Effector memory CD8-positive, alpha-beta T cell (primary cell): ENCODE measurements at regions not wholly inside any gene's neighbourhood (a gene's known extent, or its start where the extent isn't known, plus 50 kb on each side); places are given as distances from the start of the nearest gene placed in this dataset.

Experiments
- ATAC-seq: fragments of 150-1000 bp; cut with Tn5 transposase; replicated peaks from 2 replicates; pipeline ENCODE4 v1.10.0; 2021; ENCODE audit warnings: mild to moderate bottlenecking, moderate library complexity
- DNase-seq, 3 experiments: peaks; one replicate each; pipeline ENCODE4 v3.0.0; 2021
- H3K27ac Mint-ChIP-seq, 2 donors: one replicate each; pipeline ENCODE4 v1.8.0; 2022; ENCODE audit warnings: mild to moderate bottlenecking in 2 of 2, mixed read lengths in 2 of 2, moderate library complexity in 2 of 2
- H3K27me3 Mint-ChIP-seq, 2 donors: one replicate each; pipeline ENCODE4 v1.8.0; 2022; ENCODE audit warnings: mixed read lengths in 2 of 2
- H3K36me3 Mint-ChIP-seq: one replicate; pipeline ENCODE4 v1.8.0; 2022; ENCODE audit warnings: mild to moderate bottlenecking, moderate library complexity, mixed read lengths; ENCODE audit not compliant: insufficient read depth
- H3K4me1 Mint-ChIP-seq, 2 donors: one replicate each; pipeline ENCODE4 v1.8.0; 2022; ENCODE audit warnings: low read depth in 2 of 2, mixed read lengths in 2 of 2
- H3K4me3 Mint-ChIP-seq, 2 donors: one replicate each; pipeline ENCODE4 v1.8.0; 2022; ENCODE audit warnings: mild to moderate bottlenecking in 2 of 2, mixed read lengths in 2 of 2, moderate library complexity in 2 of 2
- H3K9me3 Mint-ChIP-seq, 2 donors: one replicate each; pipeline ENCODE4 v1.8.0; 2022; ENCODE audit warnings: mixed read lengths in 2 of 2

- no peaks in the 10 kb centered on the region for H3K4me1 Mint-ChIP-seq
- ATAC-seq (no peak), DNase-seq (no peak)
- no peaks in the 10 kb centered on the region for H3K36me3 Mint-ChIP-seq
- no peak overlapping the region for H3K27ac Mint-ChIP-seq
- H3K9me3 Mint-ChIP-seq = peaks cover 0 to 2% of the 10 kb centered on the region in 2 donors
- H3K4me3 Mint-ChIP-seq = no peak overlapping the region
- peaks cover 15 to 30% of the 10 kb centered on the region in 2 donors for H3K27me3 Mint-ChIP-seq
These were observed 123.8 kb upstream of the SHB start for GRCh38 chr9:38192731-38193265.

- Mint-ChIP-seq H3K36me3 (no peaks in the 10 kb centered on the region), H3K9me3 (peaks cover 0 to 2% of the 10 kb centered on the region in 2 donors), H3K27me3 (peaks cover 9 to 48% of the 10 kb centered on the region in 2 donors), H3K4me1 (no peaks in the 10 kb centered on the region), H3K4me3 (no peak overlapping the region), H3K27ac (no peak overlapping the region)
- DNase-seq (no peak), ATAC-seq (no peak)
These were observed 117.5 kb upstream of the SHB start for GRCh38 chr9:38186404-38187115.

GRCh38 chr9:38185647-38186403 lies 116.8 kb upstream of the SHB start:
- no peak for ATAC-seq
- no peak overlapping the region for H3K27ac Mint-ChIP-seq
- peaks cover 0 to 2% of the 10 kb centered on the region in 2 donors for H3K9me3 Mint-ChIP-seq
- no peak for DNase-seq
- no peaks in the 10 kb centered on the region for H3K36me3 Mint-ChIP-seq
- H3K27me3 Mint-ChIP-seq = peaks cover 9 to 55% of the 10 kb centered on the region in 2 donors
- no peak overlapping the region for H3K4me3 Mint-ChIP-seq
- peaks cover 0 to 1% of the 10 kb centered on the region in 2 donors for H3K4me1 Mint-ChIP-seq

DNA sequence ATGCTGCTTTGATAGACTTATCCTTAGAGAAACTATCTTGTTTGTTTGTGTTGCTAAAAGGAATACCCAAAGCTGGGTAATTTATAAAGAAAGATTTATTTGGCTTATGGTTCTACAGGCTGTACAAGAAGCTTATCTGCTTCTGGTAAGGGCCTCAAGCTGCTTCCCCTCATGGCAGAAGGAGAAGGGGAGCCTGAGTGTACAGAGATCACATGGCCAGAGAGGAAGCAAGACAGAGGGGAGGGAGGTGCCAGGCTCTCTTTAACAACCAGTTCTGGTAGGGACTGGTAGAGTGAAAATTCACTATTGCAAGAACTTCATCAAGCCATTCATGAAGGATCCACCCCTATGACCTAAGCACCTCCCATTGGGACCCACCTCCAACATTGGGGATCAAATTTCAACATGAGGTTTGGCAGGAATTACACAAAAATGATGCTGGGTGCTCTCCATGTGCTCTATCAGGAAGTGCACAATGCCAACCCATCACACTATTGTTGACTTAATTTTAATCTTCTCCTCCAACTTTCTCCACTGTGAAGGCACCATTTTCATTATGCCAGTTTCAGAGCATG lies 115.1 kb upstream of the SHB start:
- Mint-ChIP-seq H3K9me3 (peaks cover 0 to 2% of the 10 kb centered on the region in 2 donors), H3K27ac (no peak overlapping the region), H3K36me3 (no peaks in the 10 kb centered on the region), H3K4me3 (no peak overlapping the region), H3K27me3 (peaks cover 9 to 69% of the 10 kb centered on the region in 2 donors), H3K4me1 (peaks cover 0 to 2% of the 10 kb centered on the region in 2 donors)
- no peak for DNase-seq
- no peak for ATAC-seq

DNA sequence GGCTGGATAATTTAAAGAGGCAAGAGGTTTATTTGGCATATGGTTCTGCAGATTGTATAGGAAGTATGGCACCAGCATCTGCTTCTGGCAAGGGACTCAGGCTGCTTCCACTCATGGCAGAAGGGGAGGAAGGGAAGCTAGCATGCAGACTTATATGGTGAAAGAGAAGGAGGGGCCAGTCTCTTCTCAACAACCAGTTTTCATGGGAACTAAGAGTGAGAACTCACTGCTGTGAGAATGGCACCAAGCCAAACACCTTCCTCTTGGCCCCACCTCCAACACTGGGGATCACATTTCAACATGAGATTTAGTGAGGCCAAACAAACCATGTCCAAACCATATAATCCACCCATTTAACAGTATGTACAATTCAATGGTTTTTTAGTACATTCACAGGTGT lies 113.3 kb upstream of the SHB start:
- H3K4me1 Mint-ChIP-seq = peaks cover 2 to 3% of the 10 kb centered on the region in 2 donors
- no peak for DNase-seq
- no peak for ATAC-seq
- H3K36me3 Mint-ChIP-seq = no peaks in the 10 kb centered on the region
- H3K9me3 Mint-ChIP-seq = no peaks in the 10 kb centered on the region
- no peak overlapping the region for H3K4me3 Mint-ChIP-seq
- H3K27me3 Mint-ChIP-seq = peaks cover 0 to 65% of the 10 kb centered on the region in 2 donors
- no peak overlapping the region for H3K27ac Mint-ChIP-seq

DNA sequence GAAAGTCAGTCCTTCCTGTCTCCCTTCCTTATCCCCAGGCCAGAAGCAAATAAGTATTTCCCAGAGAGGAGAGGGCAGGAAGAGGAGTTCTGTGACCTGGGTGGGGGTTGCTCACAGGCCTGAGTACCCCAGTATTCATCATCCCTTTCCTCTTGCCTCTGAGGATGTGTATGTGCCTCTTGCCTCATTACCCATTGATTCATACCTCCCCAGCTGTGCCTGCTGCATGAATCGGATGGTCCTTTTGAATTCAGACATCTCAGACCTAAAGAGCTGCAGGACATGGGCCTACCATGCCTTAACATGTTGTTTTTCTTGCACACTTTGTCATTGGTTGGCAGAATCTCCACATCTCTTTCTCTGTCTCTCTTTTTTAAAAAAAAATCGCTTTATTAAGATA lies 112.8 kb upstream of the SHB start:
- peaks cover 0 to 60% of the 10 kb centered on the region in 2 donors for H3K27me3 Mint-ChIP-seq
- no peak overlapping the region for H3K4me3 Mint-ChIP-seq
- ATAC-seq (no peak), DNase-seq (no peak)
- no peak overlapping the region for H3K27ac Mint-ChIP-seq
- no peaks in the 10 kb centered on the region for H3K9me3 Mint-ChIP-seq
- no peaks in the 10 kb centered on the region for H3K36me3 Mint-ChIP-seq
- H3K4me1 Mint-ChIP-seq = peaks cover 2 to 3% of the 10 kb centered on the region in 2 donors

- no peak overlapping the region for H3K27ac Mint-ChIP-seq
- peaks cover 0 to 54% of the 10 kb centered on the region in 2 donors for H3K27me3 Mint-ChIP-seq
- no peak for ATAC-seq
- H3K9me3 Mint-ChIP-seq = no peaks in the 10 kb centered on the region
- H3K36me3 Mint-ChIP-seq = no peaks in the 10 kb centered on the region
- H3K4me1 Mint-ChIP-seq = peaks cover 2 to 3% of the 10 kb centered on the region in 2 donors
- DNase-seq = no peak
- no peak overlapping the region for H3K4me3 Mint-ChIP-seq
These were observed 112.2 kb upstream of the SHB start for GRCh38 chr9:38181232-38181631.

- ATAC-seq = no peak
These were observed 111.6 kb upstream of the SHB start for GRCh38 chr9:38180656-38181055.

DNA sequence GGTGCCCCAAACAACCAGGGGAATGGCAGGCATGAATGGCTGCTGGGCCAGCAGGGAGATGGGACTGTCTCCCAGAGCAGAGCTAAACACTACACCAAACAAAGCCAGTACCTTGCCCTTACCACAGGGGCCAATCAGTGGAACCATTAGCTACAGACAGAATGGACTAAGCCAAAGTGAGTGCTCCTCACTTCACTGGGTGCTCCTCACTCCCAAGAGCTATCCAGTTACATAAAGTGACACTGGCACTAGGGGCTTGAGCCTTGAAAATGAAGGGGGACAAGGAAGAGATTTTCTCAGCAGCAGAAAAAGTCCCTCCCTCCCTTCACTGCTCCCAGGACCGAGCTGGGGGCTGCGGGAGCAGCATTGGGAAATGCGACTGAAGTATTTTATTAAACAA lies 110.9 kb upstream of the SHB start:
- Mint-ChIP-seq H3K4me1 (peaks cover 2 to 3% of the 10 kb centered on the region in 2 donors), H3K27ac (no peak overlapping the region), H3K9me3 (no peaks in the 10 kb centered on the region), H3K27me3 (peaks cover 3 to 54% of the 10 kb centered on the region in 2 donors), H3K4me3 (no peak overlapping the region), H3K36me3 (no peaks in the 10 kb centered on the region)
- DNase-seq (no peak), ATAC-seq (no peak)

More at GRCh38 chr9:38180656-38181055, 111.6 kb upstream of the SHB start:
- no peaks in the 10 kb centered on the region for H3K9me3 Mint-ChIP-seq
- peaks cover 0 to 54% of the 10 kb centered on the region in 2 donors for H3K27me3 Mint-ChIP-seq
- peaks cover 2 to 3% of the 10 kb centered on the region in 2 donors for H3K4me1 Mint-ChIP-seq
- H3K4me3 Mint-ChIP-seq = no peak overlapping the region
- no peak for DNase-seq
- no peak overlapping the region for H3K27ac Mint-ChIP-seq
- H3K36me3 Mint-ChIP-seq = no peaks in the 10 kb centered on the region

GRCh38 chr9:38178237-38178636 lies 109.2 kb upstream of the SHB start:
- Mint-ChIP-seq H3K27ac (no peak overlapping the region), H3K27me3 (peaks cover 12 to 49% of the 10 kb centered on the region in 2 donors), H3K9me3 (no peaks in the 10 kb centered on the region), H3K36me3 (no peaks in the 10 kb centered on the region), H3K4me1 (peaks cover 2 to 3% of the 10 kb centered on the region in 2 donors), H3K4me3 (no peak overlapping the region)
- no peak for DNase-seq
- no peak for ATAC-seq

- Mint-ChIP-seq H3K4me3 (no peak overlapping the region), H3K27me3 (peaks cover 15 to 49% of the 10 kb centered on the region in 2 donors), H3K27ac (no peak overlapping the region), H3K4me1 (peaks cover 2 to 3% of the 10 kb centered on the region in 2 donors), H3K36me3 (no peaks in the 10 kb centered on the region), H3K9me3 (no peaks in the 10 kb centered on the region)
- ATAC-seq = no peak
- DNase-seq = no peak
These were observed 108.7 kb upstream of the SHB start for GRCh38 chr9:38177680-38178079.

GRCh38 chr9:38176251-38176650 lies 107.2 kb upstream of the SHB start:
- no peaks in the 10 kb centered on the region for H3K36me3 Mint-ChIP-seq
- peaks cover 15 to 35% of the 10 kb centered on the region in 2 donors for H3K27me3 Mint-ChIP-seq
- peaks cover 2 to 3% of the 10 kb centered on the region in 2 donors for H3K4me1 Mint-ChIP-seq
- DNase-seq (no peak), ATAC-seq (no peak)
- peaks cover 3 to 6% of the 10 kb centered on the region in 2 donors for H3K9me3 Mint-ChIP-seq
- H3K4me3 Mint-ChIP-seq = no peak overlapping the region
- H3K27ac Mint-ChIP-seq = no peak overlapping the region

GRCh38 chr9:38175423-38175822 lies 106.4 kb upstream of the SHB start:
- no peaks in the 10 kb centered on the region for H3K36me3 Mint-ChIP-seq
- peaks cover 3 to 14% of the 10 kb centered on the region in 2 donors for H3K9me3 Mint-ChIP-seq
- H3K27me3 Mint-ChIP-seq = peaks cover 15 to 27% of the 10 kb centered on the region in 2 donors
- DNase-seq (no peak), ATAC-seq (no peak)
- no peak overlapping the region for H3K4me3 Mint-ChIP-seq
- no peak overlapping the region for H3K27ac Mint-ChIP-seq
- H3K4me1 Mint-ChIP-seq = peaks cover 0 to 3% of the 10 kb centered on the region in 2 donors
